HG03060 (cell line): ENCODE measurements at regions not wholly inside any gene's neighbourhood (a gene's known extent, or its start where the extent isn't known, plus 50 kb on each side); places are given as distances from the start of the nearest gene placed in this dataset.
"Not testable (repeated sequence)": the region's sequence is repeated elsewhere in the genome, so short reads cannot be mapped to it uniquely, and the experiment has no call there.

Source experiments
- ATAC-seq: cut with Tn5 transposase; IDR thresholded peaks from one replicate; pipeline ENCODE4 v1.9.1; 2021; ENCODE audit warnings: low read depth, moderate number of reproducible peaks; ENCODE audit not compliant: unreplicated experiment

DNA sequence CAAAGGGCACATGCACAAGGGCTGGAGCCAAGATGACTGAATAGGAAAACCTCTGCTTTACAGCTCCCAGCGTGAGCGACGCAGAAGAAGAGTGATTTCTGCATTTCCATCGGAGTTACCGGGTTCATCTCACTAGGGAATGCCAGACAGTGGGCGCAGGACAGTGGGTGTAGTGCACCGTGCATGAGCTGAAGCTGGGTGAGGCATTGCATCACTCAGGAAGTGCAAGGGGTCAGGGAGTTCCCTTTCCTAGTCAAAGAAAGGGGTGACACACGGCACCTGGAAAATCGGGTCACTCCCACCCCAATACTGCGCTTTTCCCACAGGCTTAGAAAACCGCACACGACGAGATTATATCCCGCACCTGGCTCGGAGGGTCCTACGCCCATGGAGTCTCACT is 64.5 kb upstream of the HTR1E start:
- ATAC-seq = not testable (repeated sequence)

DNA sequence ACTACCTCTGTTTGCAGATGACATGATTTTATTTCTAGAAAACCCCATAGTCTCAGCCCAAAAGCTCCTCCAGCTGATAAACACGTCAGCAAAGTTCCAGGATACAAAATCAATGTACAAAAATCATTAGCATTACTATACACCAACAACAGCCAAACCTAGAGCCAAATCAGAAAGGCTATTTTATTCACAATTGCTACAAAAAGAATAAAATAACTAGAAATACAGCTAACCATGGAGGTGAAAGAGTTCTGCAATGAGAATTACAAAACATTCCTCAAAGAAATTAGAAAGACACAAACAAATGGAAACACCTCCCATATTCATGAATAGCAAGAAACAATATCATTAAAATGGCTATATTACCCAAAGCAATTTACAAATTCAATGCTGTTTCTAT is 65.6 kb upstream of the HTR1E start:
- no peak for ATAC-seq

DNA sequence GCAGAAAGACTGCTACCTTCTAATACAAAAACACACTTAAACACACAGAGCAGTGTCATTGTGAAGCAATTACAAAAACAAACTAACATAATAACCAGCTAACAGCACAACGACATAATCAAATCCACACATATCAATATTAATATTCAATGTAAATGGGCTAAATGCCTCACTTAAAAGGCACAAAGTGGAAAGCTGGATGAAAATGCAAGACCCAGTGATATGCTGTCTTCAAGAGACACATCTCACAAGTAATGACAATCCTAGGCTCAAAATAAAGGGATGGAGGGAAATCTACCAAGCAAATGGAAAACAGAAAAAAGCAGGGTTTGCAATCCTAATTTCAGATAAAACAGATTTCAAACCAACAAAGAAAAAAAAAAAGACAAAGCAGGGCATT is 67.8 kb upstream of the HTR1E start:
- no peak for ATAC-seq

DNA sequence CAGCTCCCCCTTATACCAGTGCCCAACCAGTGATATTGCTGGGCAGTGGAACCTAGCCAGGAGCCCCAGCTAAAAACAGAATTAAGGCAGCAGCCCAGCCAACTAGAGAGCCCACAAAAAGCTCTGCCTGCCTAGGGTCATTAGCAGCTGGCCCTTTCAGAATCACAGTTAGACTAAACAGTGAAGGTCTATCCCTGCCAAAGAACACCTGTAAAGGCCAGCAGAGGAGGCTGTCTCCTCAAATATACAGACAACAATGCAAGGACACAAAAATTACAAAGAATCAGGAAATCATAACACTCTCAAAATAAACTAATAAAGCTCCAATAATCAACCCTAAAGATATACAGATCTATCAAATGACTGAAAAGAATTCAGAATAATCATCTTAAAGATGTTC is 77.8 kb upstream of the HTR1E start:
- no peak for ATAC-seq

DNA sequence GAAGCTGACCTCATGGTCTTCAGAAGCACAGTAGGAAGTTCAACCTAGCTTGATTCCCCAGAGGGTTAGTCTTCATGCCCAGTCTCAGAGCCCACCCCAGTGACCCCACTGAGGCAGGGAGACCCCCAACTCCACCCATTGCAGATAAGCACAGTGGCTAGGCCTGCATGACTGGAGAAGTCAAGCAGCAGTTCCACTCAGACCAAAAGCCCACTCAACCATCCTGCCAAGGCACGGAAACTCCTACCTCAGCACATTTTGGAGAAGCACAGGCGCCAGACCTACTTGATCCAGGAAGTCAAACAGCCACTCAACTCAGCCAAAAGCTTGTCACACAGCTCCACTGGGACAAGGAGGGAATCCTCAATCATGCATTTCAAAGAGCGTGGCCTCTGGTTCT is 78.4 kb upstream of the HTR1E start:
- no peak for ATAC-seq

DNA sequence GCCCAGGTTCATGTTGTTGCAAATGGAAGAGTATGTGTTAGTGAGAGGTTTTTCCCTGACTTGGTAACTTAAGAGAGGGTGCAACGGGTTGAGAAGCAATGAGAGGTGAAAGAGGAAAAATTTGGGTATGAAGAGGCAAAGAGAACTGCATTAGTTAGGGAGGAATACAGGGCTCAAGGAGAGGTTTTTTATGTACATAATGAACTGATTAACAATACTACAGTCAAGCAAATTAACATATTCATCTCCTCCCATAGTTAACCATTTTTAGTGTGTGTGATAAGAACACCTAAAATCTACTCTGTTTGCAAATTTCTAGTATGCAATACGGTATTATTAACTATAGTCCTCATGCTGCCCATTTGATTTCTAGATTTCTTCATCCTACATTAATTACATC is 79.5 kb upstream of the HTR1E start:
- ATAC-seq = no peak

DNA sequence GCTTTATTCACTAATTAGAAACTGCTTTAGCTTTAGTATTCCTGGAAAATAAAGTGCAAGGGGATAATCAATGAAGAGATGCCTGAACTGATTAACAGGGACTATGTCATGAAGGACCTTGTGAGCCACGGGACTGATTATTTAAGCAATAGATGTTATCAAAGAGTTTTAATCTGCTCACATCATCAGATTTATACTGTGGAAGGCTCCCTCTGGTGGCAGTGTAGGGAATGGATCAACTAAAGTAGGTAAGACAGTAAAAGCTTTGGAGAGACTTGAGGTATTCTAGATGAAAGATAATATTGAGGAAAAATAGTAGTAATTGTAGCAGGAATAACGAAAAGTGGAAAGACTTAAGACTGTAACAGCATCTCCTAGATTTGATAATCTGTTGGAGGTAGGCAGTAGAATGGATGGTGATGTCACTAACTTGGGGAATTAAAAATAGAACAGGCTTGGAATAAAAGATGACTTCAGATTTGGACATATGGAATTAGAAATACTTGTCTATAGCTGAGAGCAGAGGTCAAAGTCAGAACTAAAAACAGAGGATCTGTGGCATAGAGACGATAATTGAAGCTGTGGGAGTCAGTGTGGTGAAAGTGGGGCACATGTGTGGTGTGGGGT is 80.3 kb upstream of the HTR1E start:
- ATAC-seq = no peak

DNA sequence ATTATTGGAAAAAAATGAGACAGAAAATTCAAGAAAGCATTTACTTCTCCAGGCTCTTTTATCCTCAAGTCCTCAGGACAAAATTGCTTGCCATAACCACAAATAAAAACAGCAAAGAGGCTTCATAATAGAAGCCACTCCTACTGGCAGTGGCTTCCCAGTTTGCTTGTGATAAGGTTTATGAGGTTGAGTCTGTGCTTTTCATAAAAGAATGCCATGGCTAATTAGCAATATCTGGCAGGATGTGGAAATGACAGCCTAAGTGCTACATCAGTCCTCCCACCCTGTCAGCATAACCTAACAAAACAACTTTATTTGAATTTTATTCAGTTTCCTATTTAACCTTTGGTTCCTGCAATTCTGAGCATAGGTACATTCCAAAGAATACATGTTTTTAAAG is 80.9 kb upstream of the HTR1E start:
- no peak for ATAC-seq

DNA sequence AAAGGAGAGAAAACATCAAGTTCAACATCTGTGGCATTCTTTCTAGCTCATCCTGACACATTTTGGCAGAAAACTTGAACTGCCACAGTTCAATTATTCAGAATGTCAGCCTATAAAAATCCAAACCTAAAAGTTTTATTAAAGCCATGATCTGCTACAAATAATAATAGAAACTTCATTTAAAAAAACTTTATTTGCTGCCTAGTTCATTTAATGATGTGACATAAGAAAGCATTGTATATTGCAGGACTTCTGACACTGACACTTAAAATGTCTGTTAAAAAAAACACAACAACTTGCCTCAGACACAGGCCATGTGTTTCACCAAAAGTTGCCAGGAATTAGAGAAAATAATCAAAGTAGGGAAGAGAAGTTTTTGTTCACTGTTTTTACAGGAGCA is 88.3 kb upstream of the HTR1E start:
- ATAC-seq = no peak

DNA sequence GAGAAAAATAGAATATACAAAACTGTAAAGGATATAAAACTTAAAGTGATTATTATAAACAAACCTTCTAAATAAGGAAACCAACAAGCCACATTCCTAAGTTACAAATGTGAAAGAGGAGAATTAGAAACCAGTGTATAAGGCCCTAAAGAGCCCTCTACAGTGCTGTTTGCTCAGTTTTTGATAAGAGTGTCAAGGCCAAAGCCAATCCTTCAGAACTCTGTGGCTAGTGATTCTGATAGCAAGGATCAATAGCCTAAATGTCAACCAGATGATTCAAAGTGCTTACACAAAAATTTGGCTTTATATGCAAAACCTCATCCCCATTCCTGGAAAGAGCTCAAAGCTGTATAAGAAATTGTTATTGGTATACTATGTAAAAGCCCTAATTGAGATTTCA is 104.6 kb upstream of the HTR1E start:
- ATAC-seq = no peak

DNA sequence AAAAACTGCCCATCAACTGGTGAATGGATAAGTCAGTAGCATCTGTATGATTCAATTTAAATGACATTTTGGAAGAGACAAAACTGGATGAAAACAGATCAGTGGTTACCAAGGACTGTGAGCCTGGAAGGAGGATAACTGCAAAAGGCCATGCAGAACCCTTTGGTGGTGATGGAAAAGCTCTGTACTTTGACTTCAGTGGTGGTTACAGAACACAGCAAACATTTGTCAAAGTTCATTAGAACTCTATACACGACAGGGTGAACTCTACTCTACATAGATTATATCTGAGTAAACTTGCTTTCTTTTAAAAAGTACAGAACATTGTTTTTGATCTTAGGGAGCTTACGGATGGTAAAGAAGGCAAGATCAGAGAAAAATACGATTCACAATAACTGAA is 111.9 kb upstream of the HTR1E start:
- ATAC-seq = no peak

DNA sequence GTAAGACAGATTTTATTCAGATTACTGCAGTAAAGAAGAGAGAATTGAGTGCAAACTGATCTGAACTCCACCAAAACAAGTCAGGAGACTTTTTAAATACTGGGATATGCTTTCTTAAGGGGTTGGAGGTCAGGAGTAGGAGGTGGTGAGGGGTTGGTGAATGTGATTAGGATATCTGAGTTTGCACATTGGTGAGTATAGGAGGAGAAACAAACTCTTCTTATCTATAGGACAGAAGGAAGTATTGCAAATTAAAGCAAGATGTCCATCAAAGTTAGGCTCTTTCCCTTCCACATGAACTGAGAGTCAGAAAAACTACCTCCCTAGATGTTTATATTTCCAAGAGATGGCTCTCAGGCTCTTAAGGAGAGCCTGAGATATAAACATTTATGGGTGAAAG is 114.6 kb upstream of the HTR1E start:
- ATAC-seq = no peak

DNA sequence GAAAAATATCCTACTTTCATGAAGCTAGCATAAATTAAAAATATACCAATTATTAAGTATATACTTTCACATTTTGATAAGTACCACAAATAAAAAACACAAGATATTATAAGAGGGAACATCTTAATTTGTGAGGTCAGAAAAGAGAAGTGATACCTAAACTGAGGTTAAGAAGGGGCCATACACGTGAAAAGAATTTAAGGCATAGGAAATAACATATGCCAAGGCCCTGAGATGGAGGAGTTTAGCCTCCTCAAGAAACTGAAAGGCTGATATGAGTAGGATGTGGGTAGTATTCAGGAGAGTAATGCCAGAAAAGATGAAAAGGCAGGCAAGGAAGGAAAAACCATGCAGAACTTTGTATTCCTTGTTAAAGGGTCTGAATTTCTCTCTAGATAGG is 116.6 kb upstream of the HTR1E start:
- no peak for ATAC-seq

DNA sequence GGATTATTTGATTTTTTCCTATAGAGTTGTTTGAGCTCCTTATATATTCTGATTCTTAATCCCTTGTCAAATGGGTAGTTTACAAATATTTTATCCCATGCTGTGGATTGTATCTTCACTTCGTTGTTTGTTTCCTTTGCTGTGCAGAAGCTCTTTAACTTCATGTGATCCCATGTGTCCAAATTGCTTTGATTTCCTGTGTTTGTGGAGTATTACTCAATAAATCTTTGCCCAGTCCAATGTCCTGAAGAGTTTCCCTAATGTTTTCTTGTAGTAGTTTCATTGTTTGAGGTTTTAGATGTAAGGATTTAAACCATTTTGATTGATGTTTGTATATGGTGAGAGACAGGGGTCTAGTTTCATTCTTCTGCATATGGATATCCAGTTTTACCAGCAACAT is 143.7 kb upstream of the HTR1E start:
- no peak for ATAC-seq

DNA sequence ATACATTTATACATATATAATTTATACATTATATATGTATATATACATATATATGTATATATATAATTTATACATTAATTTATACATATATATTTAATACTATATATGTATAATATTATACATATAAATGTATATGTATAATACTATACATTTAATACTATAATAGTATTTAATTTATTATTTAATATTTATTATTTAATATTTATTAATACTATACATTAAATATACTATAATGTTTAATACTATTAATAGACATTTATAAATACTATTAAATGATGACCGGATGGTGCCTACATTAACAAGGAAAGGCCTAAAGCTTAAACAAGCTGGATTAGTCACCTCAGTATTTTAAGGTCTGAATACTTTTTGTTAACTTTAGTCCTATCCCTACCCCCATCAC is 145.9 kb upstream of the HTR1E start:
- no peak for ATAC-seq

DNA sequence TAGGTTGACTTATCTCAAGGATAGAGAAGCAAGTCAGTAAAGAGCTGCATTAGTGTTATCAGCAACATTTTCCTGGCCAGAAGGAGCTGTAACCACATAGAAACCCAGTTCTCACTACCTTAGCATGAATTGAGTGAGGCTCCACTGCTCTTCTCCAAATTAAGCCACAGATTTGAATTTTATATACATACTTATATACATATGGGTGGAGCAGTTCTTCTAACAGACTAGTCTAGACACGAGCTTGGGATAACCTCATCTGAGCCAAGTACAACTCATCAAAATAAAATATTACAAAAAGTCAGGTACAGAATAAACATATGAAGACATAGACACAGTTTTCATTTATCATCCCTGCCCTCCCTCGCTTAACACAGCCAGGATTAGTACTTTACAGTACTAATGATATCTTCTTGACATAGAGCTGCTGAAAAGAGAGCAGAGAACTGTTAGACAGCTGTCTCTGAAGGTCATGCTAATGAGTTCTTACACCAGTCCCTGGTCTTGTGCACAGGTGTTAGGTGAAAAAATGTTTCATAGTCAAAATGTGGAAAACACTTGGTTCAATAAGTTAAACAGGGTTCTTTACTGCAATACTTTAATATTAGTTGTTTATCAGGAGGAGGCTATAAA is 147.4 kb upstream of the HTR1E start:
- ATAC-seq = no peak

DNA sequence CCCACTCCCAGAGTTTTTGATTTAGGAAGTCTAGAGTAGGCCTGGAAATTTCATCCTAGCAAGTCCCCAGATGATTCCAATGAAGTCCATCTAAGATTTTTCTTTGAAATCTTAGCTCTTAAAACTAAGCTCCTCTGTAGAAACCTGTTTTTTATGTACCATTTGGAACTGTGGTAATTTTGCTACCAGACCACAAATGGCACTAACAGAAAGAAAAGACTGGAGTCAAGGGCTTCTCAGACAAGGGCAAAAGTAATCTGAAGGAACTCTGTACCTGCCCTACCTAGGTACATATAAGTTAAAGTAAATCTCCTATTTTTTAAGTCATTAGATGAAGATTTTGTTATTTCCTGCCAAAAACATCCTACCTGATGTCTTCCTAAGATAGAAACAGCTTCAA is 155.0 kb upstream of the HTR1E start:
- no peak for ATAC-seq

DNA sequence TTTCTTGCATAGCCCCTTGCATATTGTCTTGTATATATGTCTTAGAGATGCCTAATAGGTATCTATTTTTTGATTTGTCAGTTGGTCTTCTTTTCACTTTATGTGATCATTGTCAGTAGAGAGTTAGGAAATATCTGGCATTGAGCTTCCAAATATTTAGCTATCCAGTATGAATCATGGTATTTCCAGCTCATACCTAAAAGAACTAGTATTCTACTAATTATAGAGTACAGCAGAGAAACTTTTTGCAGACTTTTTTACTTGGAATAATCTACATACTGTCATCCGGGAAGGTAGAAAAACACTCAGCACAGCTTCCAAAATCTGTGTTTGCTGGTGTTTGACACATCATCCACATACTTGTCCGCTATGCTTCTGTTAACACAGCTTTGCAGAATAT is 156.4 kb upstream of the HTR1E start:
- no peak for ATAC-seq

DNA sequence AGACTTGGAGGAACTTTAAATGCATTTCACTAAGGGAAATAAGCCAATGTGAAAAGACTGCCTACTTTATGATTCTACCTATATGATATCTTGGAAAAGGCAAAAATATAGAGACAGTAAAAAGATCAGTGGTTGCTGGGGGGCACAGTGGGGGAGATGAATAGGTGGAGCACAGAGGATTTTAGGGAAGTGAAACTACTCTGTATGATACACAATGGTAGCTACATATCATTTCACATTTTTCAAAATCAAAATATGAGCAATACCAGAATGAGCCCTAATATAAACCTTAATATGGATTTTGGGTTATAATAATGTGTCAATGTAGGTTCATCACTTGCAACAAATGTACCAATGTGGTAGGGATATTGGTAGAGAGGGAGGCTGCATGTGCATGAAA is 161.4 kb upstream of the HTR1E start:
- ATAC-seq = no peak

DNA sequence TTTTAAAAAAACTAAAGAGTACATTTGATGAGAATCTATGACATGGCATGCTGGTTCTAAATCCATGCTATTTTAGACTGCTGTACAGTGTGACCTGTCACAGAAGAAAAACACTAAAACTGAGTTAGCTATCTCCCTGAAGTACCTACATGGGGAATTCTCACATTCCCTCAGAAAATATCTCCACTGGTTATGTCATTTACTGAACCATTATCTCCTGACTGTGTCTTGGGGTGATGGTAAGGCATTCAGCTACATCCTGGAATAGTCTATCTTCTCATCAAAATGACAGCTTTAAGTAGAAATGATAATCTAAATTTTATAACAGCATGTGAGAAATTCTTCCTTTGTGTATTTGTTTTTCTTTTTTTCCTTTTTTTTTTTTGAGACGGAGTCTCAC is 172.1 kb upstream of the HTR1E start:
- ATAC-seq = no peak

DNA sequence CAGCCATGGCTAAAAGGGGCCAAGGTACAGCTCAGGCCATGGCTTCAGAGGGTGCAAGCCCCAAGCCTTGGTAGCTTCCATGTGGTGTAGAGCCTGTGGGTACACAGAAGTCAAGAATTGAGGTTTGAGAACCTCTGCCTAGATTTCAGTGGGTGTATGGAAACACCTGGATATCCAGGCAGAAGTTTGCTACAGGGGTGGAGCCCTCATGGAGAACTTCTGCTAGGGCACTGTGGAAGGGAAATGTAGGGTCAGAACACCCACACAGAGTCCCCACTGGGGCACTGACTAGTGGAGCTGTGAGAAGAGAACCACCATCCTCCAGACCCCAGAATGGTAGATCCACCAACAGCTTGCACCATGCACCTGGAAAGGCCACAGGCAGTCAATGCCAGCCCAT is 177.4 kb upstream of the HTR1E start:
- ATAC-seq = not testable (repeated sequence)

DNA sequence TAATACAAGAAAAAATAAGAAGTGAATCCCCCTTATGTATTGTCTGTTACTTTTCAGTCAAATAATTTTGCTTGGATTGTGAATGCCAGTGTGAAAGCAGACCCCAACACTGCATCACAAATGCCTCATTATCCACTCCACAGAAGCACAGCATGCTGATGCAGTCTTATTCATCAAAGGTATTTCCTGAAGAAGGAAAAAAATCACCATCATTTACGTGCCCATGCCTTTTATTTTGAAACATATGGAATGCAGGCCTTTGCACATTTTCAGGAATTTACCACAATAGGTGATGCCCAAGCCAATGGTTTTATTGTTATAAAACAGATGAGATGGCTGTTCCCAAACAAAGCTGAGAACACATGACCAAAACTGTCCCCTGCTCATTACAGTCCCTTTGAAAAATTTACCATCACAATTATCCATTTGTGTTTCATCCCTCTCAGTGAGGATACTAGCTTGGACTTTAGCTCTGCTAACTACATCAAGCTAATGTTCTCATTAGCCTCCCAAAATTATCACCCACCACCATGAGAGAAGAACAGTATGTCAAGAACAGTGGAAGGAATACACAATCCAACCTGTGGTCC is 180.6 kb upstream of the HTR1E start:
- ATAC-seq = no peak
